Omental fat pad (tissue), 3 donors: ENCODE measurements at regions not wholly inside any gene's neighbourhood (a gene's known extent, or its start where the extent isn't known, plus 50 kb on each side); places are given as distances from the start of the nearest gene placed in this dataset.

Source experiments
- ATAC-seq: fragments of 150-250 bp; one replicate; pipeline ENCODE4 v1.9.1; 2016; ENCODE audit warnings: mild to moderate bottlenecking, moderate library complexity; ENCODE audit not compliant: low FRiP score
- DNase-seq: peaks from one replicate; pipeline ENCODE4 v3.0.0-alpha.2; 2019; ENCODE audit warnings: low spot score
- TF ChIP-seq, protein P1 (sequence below), 3 donors: fragments of 450-650 bp; IDR thresholded peaks; one replicate each; pipeline ENCODE4 v1.5.1; 2016 to 2017; ENCODE audit warnings: antibody characterized with exemption in 3 of 3, mild to moderate bottlenecking in 3 of 3, moderate library complexity in 2 of 3

DNA sequence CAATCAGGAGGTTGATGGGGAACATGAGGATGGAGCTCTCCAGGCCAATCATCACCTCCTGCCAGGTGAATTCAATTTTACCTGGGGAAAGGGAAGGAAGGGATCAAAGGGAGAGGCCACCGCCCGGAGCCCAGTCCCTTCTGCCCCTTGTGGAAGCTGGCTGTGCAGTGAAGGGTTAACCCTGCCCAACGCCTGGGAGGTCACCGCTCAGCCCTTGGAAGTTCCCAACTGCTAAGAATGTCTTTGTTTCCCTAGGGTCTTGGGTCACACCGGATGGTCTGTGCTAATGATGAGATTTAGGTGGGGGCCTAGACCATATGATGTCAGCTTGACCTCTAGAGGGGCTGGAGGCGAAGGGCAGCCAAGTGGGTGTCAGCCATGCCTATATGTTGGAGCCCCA, 52.1 kb upstream of the GCSH start:
- DNase-seq (no peak), ATAC-seq (no peak)
- TF ChIP-seq, protein P1, sequence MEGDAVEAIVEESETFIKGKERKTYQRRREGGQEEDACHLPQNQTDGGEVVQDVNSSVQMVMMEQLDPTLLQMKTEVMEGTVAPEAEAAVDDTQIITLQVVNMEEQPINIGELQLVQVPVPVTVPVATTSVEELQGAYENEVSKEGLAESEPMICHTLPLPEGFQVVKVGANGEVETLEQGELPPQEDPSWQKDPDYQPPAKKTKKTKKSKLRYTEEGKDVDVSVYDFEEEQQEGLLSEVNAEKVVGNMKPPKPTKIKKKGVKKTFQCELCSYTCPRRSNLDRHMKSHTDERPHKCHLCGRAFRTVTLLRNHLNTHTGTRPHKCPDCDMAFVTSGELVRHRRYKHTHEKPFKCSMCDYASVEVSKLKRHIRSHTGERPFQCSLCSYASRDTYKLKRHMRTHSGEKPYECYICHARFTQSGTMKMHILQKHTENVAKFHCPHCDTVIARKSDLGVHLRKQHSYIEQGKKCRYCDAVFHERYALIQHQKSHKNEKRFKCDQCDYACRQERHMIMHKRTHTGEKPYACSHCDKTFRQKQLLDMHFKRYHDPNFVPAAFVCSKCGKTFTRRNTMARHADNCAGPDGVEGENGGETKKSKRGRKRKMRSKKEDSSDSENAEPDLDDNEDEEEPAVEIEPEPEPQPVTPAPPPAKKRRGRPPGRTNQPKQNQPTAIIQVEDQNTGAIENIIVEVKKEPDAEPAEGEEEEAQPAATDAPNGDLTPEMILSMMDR (IDR thresholded peaks at IDR 0.05), result no peak
